Muscle layer of colon (tissue), 2 donors: ENCODE measurements at regions not wholly inside any gene's neighbourhood (a gene's known extent, or its start where the extent isn't known, plus 50 kb on each side); places are given as distances from the start of the nearest gene placed in this dataset.

Source experiments
- H3K27ac ChIP-seq: one replicate; pipeline ENCODE4 v1.7.0; 2013; ENCODE audit warnings: low read depth, mild to moderate bottlenecking, low read length, moderate library complexity
- H3K27me3 ChIP-seq, 2 donors: one replicate each; pipeline ENCODE4 v1.7.0; 2013; ENCODE audit warnings: low read length in 2 of 2, mild to moderate bottlenecking in 2 of 2; ENCODE audit not compliant: insufficient read depth in 2 of 2, control insufficient read depth in 1 of 2
- H3K36me3 ChIP-seq: one replicate; pipeline ENCODE4 v1.7.0; 2013; ENCODE audit warnings: mild to moderate bottlenecking, low read length; ENCODE audit not compliant: insufficient read depth
- H3K4me1 ChIP-seq: one replicate; pipeline ENCODE4 v1.7.0; 2013; ENCODE audit warnings: mild to moderate bottlenecking, low read length; ENCODE audit not compliant: insufficient read depth
- H3K4me3 ChIP-seq, 2 donors: one replicate each; pipeline ENCODE4 v1.7.0; 2013; ENCODE audit warnings: low read length in 2 of 2, low read depth in 1 of 2, mild to moderate bottlenecking in 1 of 2, moderate library complexity in 1 of 2
- H3K9ac ChIP-seq: one replicate; pipeline ENCODE4 v1.7.0; 2013; ENCODE audit warnings: low read length
- H3K9me3 ChIP-seq: one replicate; pipeline ENCODE4 v1.7.0; 2013; ENCODE audit warnings: mild to moderate bottlenecking, low read length
- donor health status: abdominal sarcoma.
- donor health status: Adenocarcinoma of cecum.

- Histone ChIP-seq H3K9ac (no peak overlapping the region), H3K36me3 (no peaks in the 10 kb centered on the region), H3K4me1 (no peaks in the 10 kb centered on the region), H3K9me3 (no peaks in the 10 kb centered on the region), H3K4me3 (no peak overlapping the region), H3K27me3 (peaks cover 0 to 8% of the 10 kb centered on the region in 2 donors), H3K27ac (no peak overlapping the region)
Measured at GRCh38 chr11:134665188-134665535, 253.1 kb upstream of the B3GAT1 start.

GRCh38 chr11:134664447-134665187 lies 252.6 kb upstream of the B3GAT1 start:
- H3K9me3 ChIP-seq: no peaks in the 10 kb centered on the region
- H3K9ac ChIP-seq: no peak overlapping the region
- peaks cover 0 to 3% of the 10 kb centered on the region in 2 donors for H3K27me3 ChIP-seq
- no peaks in the 10 kb centered on the region for H3K4me1 ChIP-seq
- no peak overlapping the region for H3K4me3 ChIP-seq
- no peak overlapping the region for H3K27ac ChIP-seq
- no peaks in the 10 kb centered on the region for H3K36me3 ChIP-seq

- Histone ChIP-seq H3K4me3 (no peak overlapping the region), H3K27me3 (no peaks in the 10 kb centered on the region), H3K27ac (no peak overlapping the region), H3K9me3 (no peaks in the 10 kb centered on the region), H3K4me1 (no peaks in the 10 kb centered on the region), H3K9ac (no peak overlapping the region), H3K36me3 (no peaks in the 10 kb centered on the region)
Measured at GRCh38 chr11:134663506-134664313, 251.7 kb upstream of the B3GAT1 start.

- H3K4me3 ChIP-seq: no peak overlapping the region
- no peak overlapping the region for H3K9ac ChIP-seq
- no peaks in the 10 kb centered on the region for H3K36me3 ChIP-seq
- H3K27me3 ChIP-seq: no peaks in the 10 kb centered on the region
- no peaks in the 10 kb centered on the region for H3K9me3 ChIP-seq
- H3K4me1 ChIP-seq: no peaks in the 10 kb centered on the region
- H3K27ac ChIP-seq: no peak overlapping the region
Measured at GRCh38 chr11:134662629-134663360, 250.8 kb upstream of the B3GAT1 start.

GRCh38 chr11:134661660-134662059 lies 249.6 kb upstream of the B3GAT1 start:
- Histone ChIP-seq H3K36me3 (no peaks in the 10 kb centered on the region), H3K4me1 (no peaks in the 10 kb centered on the region), H3K4me3 (no peak overlapping the region), H3K27ac (no peak overlapping the region), H3K9ac (no peak overlapping the region), H3K27me3 (no peaks in the 10 kb centered on the region), H3K9me3 (no peaks in the 10 kb centered on the region)

- no peaks in the 10 kb centered on the region for H3K9me3 ChIP-seq
- no peak overlapping the region for H3K9ac ChIP-seq
- no peak overlapping the region for H3K27ac ChIP-seq
- no peak overlapping the region for H3K4me3 ChIP-seq
- no peaks in the 10 kb centered on the region for H3K27me3 ChIP-seq
- H3K4me1 ChIP-seq: no peaks in the 10 kb centered on the region
- no peaks in the 10 kb centered on the region for H3K36me3 ChIP-seq
Measured at GRCh38 chr11:134660416-134660815, 248.4 kb upstream of the B3GAT1 start.

- Histone ChIP-seq H3K4me1 (no peaks in the 10 kb centered on the region), H3K36me3 (no peaks in the 10 kb centered on the region), H3K27ac (no peak overlapping the region), H3K9me3 (no peaks in the 10 kb centered on the region), H3K4me3 (no peak overlapping the region), H3K9ac (no peak overlapping the region), H3K27me3 (no peaks in the 10 kb centered on the region)
Measured at GRCh38 chr11:134659882-134660281, 247.8 kb upstream of the B3GAT1 start.

- H3K4me3 ChIP-seq: no peak overlapping the region
- H3K36me3 ChIP-seq: no peaks in the 10 kb centered on the region
- H3K27me3 ChIP-seq: no peaks in the 10 kb centered on the region
- no peaks in the 10 kb centered on the region for H3K4me1 ChIP-seq
- H3K27ac ChIP-seq: no peak overlapping the region
- H3K9me3 ChIP-seq: no peaks in the 10 kb centered on the region
- H3K9ac ChIP-seq: no peak overlapping the region
Measured at GRCh38 chr11:134658481-134659225, 246.6 kb upstream of the B3GAT1 start.

GRCh38 chr11:134657631-134658030 lies 245.6 kb upstream of the B3GAT1 start:
- no peak overlapping the region for H3K9ac ChIP-seq
- H3K4me3 ChIP-seq: no peak overlapping the region
- no peak overlapping the region for H3K27ac ChIP-seq
- H3K27me3 ChIP-seq: no peaks in the 10 kb centered on the region
- no peaks in the 10 kb centered on the region for H3K9me3 ChIP-seq
- no peaks in the 10 kb centered on the region for H3K36me3 ChIP-seq
- H3K4me1 ChIP-seq: no peaks in the 10 kb centered on the region

GRCh38 chr11:134656861-134657540 lies 245.0 kb upstream of the B3GAT1 start:
- no peak overlapping the region for H3K27ac ChIP-seq
- H3K4me1 ChIP-seq: no peaks in the 10 kb centered on the region
- no peaks in the 10 kb centered on the region for H3K27me3 ChIP-seq
- H3K9ac ChIP-seq: no peak overlapping the region
- no peaks in the 10 kb centered on the region for H3K36me3 ChIP-seq
- H3K4me3 ChIP-seq: no peak overlapping the region
- H3K9me3 ChIP-seq: no peaks in the 10 kb centered on the region
